GM12801 (cell line): ENCODE measurements at regions not wholly inside any gene's neighbourhood (a gene's known extent, or its start where the extent isn't known, plus 50 kb on each side); places are given as distances from the start of the nearest gene placed in this dataset.

ENCODE experiments used
- CTCF ChIP-seq: IDR thresholded peaks from one replicate; pipeline ENCODE4 v1.5.1; 2011; ENCODE audit warnings: control low read depth; ENCODE audit not compliant: insufficient read length; ENCODE audit errors: extremely low read depth

- TF ChIP-seq CTCF = no peak
Observed at GRCh38 chr13:106143930-106144709, 391.3 kb downstream of the EFNB2 start.

- TF ChIP-seq CTCF = no peak
Observed at GRCh38 chr13:106143392-106143791, 392.1 kb downstream of the EFNB2 start.

- TF ChIP-seq CTCF = no peak
Observed at GRCh38 chr13:106140476-106140875, 395.0 kb downstream of the EFNB2 start.

- no peak for TF ChIP-seq CTCF
Observed at GRCh38 chr13:106139942-106140341, 395.5 kb downstream of the EFNB2 start.

- no peak for TF ChIP-seq CTCF
Observed at GRCh38 chr13:106139377-106139776, 396.1 kb downstream of the EFNB2 start.

GRCh38 chr13:106138620-106139019 is 396.8 kb downstream of the EFNB2 start:
- no peak for TF ChIP-seq CTCF

GRCh38 chr13:106133025-106133424 is 402.4 kb downstream of the EFNB2 start:
- no peak for TF ChIP-seq CTCF
